PC-9 (cell line): ENCODE measurements at regions not wholly inside any gene's neighbourhood (a gene's known extent, or its start where the extent isn't known, plus 50 kb on each side); places are given as distances from the start of the nearest gene placed in this dataset.

Experiments
- CTCF ChIP-seq: fragments of 200-600 bp; sonication (generic); conservative IDR thresholded peaks from 2 replicates; pipeline ENCODE4 v1.6.1; 2017; ENCODE audit warnings: mixed run types, antibody characterized with exemption, mild to moderate bottlenecking, moderate library complexity
- EZH2 ChIP-seq: fragments of 200-600 bp; sonication (generic); IDR thresholded peaks from 2 replicates; pipeline ENCODE4 v1.8.0; 2017; ENCODE audit warnings: antibody characterized with exemption, low read depth

GRCh38 chr5:52638732-52639131 is 149.0 kb upstream of the ITGA1 start:
- TF ChIP-seq CTCF (no peak), EZH2 (no peak)
